ENCODE measurements at regions not wholly inside any gene's neighbourhood (a gene's known extent, or its start where the extent isn't known, plus 50 kb on each side); places are given as distances from the start of the nearest gene placed in this dataset.

- DNase-seq, result peak; percentile 54
- Histone ChIP-seq H3K79me2 (ENCODE audit: low read length) (no peaks in the 10 kb centered on the region), H4K20me1 (ENCODE audit: insufficient read depth, low read length) (no peaks in the 10 kb centered on the region), H3K27me3 (replicated peaks; ENCODE audit: insufficient read depth, low read length) (no peaks in the 10 kb centered on the region), H3K4me3 (ENCODE audit: low read length) (no peak overlapping the region), H3K9me2 (replicated peaks; ENCODE audit: insufficient read depth, low read length) (no peaks in the 10 kb centered on the region), H3K27ac (ENCODE audit: low read length) (peak overlapping the region; percentile 20; the same call in 1 of the 2 replicates), H3K4me1 (ENCODE audit: low read length) (no peaks in the 10 kb centered on the region), H3K9me3 (replicated peaks; ENCODE audit: insufficient read depth, low read length) (no peaks in the 10 kb centered on the region), H3K4me2 (ENCODE audit: low read depth, low read length) (peak overlapping the region; percentile 17; the same call in 1 of the 2 replicates), H2AFZ (ENCODE audit: low read length) (no peak overlapping the region), H3K9ac (ENCODE audit: low read length) (no peak overlapping the region), H3F3A (ENCODE audit: insufficient read depth, low read length) (no peaks in the 10 kb centered on the region), H3K36me3 (replicated peaks; ENCODE audit: insufficient read depth, low read length) (no peaks in the 10 kb centered on the region)
- TF ChIP-seq EZH2phosphoT487 (IDR thresholded peaks at IDR 0.05; ENCODE audit: low read length), result no peak
- TF ChIP-seq CTCF (IDR thresholded peaks at IDR 0.05; ENCODE audit: low read length), result no peak
- no peak for TF ChIP-seq EZH2 (optimal IDR thresholded peaks at IDR 0.05; ENCODE audit: low read depth, low read length)
Observed at GRCh38 chr3:1594940-1595339, 502.1 kb downstream of the CNTN6 start.

GRCh38 chr3:1600206-1600605, 498.5 kb upstream of the CNTN4 start:
- TF ChIP-seq EZH2 (optimal IDR thresholded peaks at IDR 0.05; ENCODE audit: low read depth, low read length) (no peak), EZH2phosphoT487 (IDR thresholded peaks at IDR 0.05; ENCODE audit: low read length) (no peak), CTCF (IDR thresholded peaks at IDR 0.05; ENCODE audit: low read length) (no peak)
- no peak overlapping the region for H2AFZ ChIP-seq (ENCODE audit: low read length)
- H3F3A ChIP-seq (ENCODE audit: insufficient read depth, low read length), result no peaks in the 10 kb centered on the region
- no peak for DNase-seq
- no peak overlapping the region for H3K9ac ChIP-seq (ENCODE audit: low read length)
- H3K9me2 ChIP-seq (replicated peaks; ENCODE audit: insufficient read depth, low read length), result no peaks in the 10 kb centered on the region
- no peak overlapping the region for H3K4me2 ChIP-seq (ENCODE audit: low read depth, low read length)
- H4K20me1 ChIP-seq (ENCODE audit: insufficient read depth, low read length), result no peaks in the 10 kb centered on the region
- no peak overlapping the region for H3K27ac ChIP-seq (ENCODE audit: low read length)
- no peaks in the 10 kb centered on the region for H3K79me2 ChIP-seq (ENCODE audit: low read length)
- no peak overlapping the region for H3K4me3 ChIP-seq (ENCODE audit: low read length)
- no peaks in the 10 kb centered on the region for H3K9me3 ChIP-seq (replicated peaks; ENCODE audit: insufficient read depth, low read length)
- H3K36me3 ChIP-seq (replicated peaks; ENCODE audit: insufficient read depth, low read length), result no peaks in the 10 kb centered on the region
- no peaks in the 10 kb centered on the region for H3K27me3 ChIP-seq (replicated peaks; ENCODE audit: insufficient read depth, low read length)
- H3K4me1 ChIP-seq (ENCODE audit: low read length), result no peaks in the 10 kb centered on the region

GRCh38 chr3:1600700-1601418, 497.8 kb upstream of the CNTN4 start:
- H3K9me3 ChIP-seq (replicated peaks; ENCODE audit: insufficient read depth, low read length), result no peaks in the 10 kb centered on the region
- DNase-seq, result no peak
- H3K9me2 ChIP-seq (replicated peaks; ENCODE audit: insufficient read depth, low read length), result no peaks in the 10 kb centered on the region

More at GRCh38 chr3:1600700-1601418, 497.8 kb upstream of the CNTN4 start:
- H3F3A ChIP-seq (ENCODE audit: insufficient read depth, low read length), result no peaks in the 10 kb centered on the region
- no peak overlapping the region for H3K27ac ChIP-seq (ENCODE audit: low read length)
- no peaks in the 10 kb centered on the region for H3K36me3 ChIP-seq (replicated peaks; ENCODE audit: insufficient read depth, low read length)
- H3K79me2 ChIP-seq (ENCODE audit: low read length), result no peaks in the 10 kb centered on the region
- no peaks in the 10 kb centered on the region for H3K4me1 ChIP-seq (ENCODE audit: low read length)
- no peak overlapping the region for H2AFZ ChIP-seq (ENCODE audit: low read length)
- H3K27me3 ChIP-seq (replicated peaks; ENCODE audit: insufficient read depth, low read length), result no peaks in the 10 kb centered on the region
- H3K9ac ChIP-seq (ENCODE audit: low read length), result no peak overlapping the region
- no peak overlapping the region for H3K4me3 ChIP-seq (ENCODE audit: low read length)
- no peak for TF ChIP-seq EZH2 (optimal IDR thresholded peaks at IDR 0.05; ENCODE audit: low read depth, low read length)
- no peak for TF ChIP-seq CTCF (IDR thresholded peaks at IDR 0.05; ENCODE audit: low read length)
- no peak for TF ChIP-seq EZH2phosphoT487 (IDR thresholded peaks at IDR 0.05; ENCODE audit: low read length)
- H3K4me2 ChIP-seq (ENCODE audit: low read depth, low read length), result no peak overlapping the region
- no peaks in the 10 kb centered on the region for H4K20me1 ChIP-seq (ENCODE audit: insufficient read depth, low read length)
